ENCODE measurements at regions not wholly inside any gene's neighbourhood (a gene's known extent, or its start where the extent isn't known, plus 50 kb on each side); places are given as distances from the start of the nearest gene placed in this dataset.

GRCh38 chr10:64079341-64079740 is 558.1 kb downstream of the REEP3 start:
- DNase-seq: no peak

DNA sequence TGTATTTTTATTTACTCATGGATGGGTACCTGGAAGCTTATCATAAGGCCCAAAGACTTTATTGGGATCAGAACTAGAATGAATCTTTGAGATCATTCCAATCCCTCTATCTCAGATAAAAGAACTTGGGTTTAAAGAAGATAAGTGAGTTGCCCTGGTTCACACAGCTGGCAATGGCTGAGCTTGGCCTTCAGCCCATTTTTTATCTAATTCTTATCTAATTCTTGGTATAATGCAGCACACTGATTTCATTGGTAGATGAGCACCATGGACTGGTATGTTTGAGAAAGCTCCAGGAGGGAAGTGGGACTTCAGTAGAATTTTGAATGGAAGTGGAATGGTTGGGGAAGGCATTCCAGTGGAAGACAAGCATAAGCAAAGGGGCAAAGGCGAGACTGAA is 558.9 kb downstream of the REEP3 start:
- no peak for DNase-seq

- DNase-seq: no peak
Measured at GRCh38 chr10:64081947-64082482, 560.8 kb downstream of the REEP3 start.

DNA sequence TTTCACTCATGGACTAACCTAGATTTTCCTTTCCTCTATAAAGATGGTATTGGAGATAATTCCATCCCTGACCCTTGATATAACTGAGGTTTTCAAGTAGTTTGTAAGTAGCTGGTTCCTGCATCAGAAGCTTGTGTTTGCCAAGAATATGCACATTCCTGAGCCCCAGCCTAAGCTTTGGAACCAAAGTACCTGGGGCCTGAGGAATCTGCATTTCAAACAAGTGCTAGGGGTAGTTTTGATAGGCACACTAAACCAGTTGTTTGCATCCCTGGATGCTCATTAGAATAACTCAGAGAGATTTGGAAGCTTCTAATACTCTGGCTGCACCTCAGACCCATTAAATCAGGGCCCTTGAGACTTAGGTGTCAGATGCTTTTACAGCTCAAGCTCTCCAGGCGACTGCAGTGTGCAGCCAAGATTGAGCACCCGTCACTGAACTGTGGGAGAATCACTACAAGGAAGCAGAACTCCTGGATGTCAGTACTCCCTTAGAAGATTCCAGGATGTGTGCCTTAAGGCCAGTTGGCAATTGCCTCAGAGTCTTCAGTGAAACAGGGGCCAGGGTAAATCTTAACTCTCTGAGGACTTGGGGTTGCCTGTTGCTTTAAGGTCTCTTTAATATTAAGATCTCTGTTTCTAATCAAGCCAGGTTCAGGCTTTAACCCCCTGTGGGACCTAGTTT is 565.0 kb downstream of the REEP3 start:
- DNase-seq: no peak

DNA sequence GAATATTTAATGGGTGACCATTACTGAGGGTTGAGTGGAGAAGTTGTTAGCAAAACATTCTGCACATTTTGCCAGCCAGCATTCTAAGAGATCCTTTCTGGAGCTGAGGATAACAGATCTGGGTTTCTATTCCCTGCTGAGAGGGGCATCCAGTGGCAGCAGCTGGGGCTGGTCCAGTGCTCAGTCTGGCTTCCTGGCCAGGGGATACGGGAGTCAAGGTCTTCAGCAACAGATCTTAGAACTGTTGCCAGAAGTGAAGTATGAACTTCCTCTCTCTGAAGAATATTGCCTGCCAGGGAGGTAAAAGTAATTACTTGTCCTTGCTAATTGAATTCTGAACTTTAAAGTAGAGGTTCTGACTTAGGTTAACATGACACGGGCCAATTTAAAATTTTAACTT is 568.4 kb downstream of the REEP3 start:
- DNase-seq: no peak

DNA sequence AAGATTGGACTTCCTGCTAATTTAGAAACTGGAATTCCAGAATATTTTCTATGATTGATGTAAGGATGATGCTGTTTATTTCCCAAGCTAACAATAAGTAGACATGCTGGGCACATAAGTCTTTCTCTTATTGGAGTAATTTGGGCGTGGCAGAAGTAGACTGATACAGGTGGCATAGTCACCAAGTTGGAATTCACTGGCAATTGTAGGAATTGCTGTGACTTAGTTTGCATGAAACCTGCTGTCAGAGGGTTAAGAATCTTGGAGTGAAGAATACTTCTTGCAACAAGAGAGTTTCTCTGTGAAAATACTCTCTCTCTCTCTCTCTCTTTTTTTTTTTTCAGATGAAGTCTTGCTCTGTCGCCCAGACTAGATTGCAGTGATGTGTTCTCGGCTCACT is 569.7 kb downstream of the REEP3 start:
- DNase-seq: no peak

- DNase-seq: peak in 1 of 2 donors; percentile 12
Measured at GRCh38 chr10:64091897-64092296, 570.7 kb downstream of the REEP3 start.

GRCh38 chr10:64093304-64093703 is 572.1 kb downstream of the REEP3 start:
- DNase-seq: no peak

DNA sequence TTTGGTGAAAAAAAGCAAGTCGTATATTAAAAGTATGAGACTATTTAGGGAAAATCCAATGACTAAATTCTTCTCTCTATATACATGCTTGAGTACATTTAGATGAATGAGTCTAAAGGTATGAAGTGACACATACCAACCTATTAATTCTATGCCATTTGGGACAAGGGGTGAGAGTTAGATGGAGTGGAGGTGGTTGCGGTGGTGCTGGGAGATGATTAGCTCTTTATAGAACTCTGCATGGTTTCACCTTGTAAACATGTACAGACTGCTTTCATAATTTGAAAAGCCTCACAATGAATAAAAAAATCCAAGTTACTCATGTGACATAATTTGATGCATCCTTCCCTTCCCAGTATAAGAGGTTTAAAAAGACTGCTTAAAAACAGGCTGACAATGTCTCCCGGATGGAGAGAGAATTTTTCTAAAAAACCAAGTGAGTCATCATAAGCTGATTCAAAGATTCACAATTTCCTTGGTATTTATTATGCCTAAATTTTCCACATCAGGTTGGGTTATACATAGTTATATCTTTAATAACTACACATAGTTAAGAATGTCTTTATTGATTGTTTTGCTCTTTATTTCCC is 572.8 kb downstream of the REEP3 start:
- no peak for DNase-seq

DNA sequence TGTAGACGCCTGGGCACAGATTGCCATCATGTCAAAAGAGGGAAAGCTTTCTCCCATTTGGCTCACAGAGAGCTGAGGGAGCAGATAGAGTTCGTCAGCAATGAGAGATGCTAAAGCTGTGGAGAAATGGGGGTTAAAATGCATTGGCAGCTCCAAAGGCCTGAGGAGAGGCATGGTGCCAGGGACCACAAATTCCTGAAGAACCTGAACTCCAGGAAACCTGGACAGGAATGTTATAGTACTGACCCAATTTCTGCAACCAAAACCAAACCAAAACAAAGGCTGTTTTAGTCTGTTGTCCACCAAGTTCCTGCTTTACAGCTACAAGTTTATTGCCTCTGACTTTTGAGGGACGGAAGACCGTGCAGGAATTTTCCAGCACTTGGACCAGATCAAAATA is 575.7 kb downstream of the REEP3 start:
- no peak for DNase-seq

DNA sequence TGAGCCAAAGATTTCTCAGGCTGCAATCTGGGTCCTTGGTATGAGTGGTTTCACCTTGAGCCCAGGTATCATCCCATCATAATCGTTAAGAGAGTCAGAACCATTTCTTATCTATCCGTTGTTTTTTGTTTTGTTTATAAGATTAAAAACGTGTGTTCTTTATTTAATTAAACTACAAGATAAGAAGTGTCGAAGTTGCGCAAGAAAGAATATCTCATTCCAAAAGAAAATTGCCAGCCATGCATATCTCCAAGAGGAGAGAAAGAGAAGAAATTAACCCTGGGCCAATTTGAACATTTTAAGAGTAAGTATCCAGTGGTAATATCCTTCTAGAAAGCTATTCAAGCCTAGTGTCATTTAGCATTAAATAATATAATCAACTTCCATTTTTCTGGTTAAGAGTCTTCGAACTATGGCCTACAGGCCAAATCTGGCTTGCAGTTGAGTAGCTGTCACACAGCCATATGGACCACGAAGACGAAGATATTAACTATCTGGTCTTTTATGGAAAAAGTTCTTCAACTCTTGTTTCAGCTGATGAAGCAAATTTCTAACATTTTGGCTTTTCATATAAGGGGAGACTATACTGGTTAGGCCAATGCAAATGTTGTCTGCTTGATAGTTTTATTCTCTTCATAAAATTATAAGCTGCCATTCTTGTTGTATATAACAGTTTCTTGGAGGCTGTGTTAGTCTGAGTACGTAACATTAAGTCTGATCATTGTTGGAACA is 576.4 kb downstream of the REEP3 start:
- no peak for DNase-seq

- no peak for DNase-seq
Measured at GRCh38 chr10:64098994-64099393, 577.8 kb downstream of the REEP3 start.

DNA sequence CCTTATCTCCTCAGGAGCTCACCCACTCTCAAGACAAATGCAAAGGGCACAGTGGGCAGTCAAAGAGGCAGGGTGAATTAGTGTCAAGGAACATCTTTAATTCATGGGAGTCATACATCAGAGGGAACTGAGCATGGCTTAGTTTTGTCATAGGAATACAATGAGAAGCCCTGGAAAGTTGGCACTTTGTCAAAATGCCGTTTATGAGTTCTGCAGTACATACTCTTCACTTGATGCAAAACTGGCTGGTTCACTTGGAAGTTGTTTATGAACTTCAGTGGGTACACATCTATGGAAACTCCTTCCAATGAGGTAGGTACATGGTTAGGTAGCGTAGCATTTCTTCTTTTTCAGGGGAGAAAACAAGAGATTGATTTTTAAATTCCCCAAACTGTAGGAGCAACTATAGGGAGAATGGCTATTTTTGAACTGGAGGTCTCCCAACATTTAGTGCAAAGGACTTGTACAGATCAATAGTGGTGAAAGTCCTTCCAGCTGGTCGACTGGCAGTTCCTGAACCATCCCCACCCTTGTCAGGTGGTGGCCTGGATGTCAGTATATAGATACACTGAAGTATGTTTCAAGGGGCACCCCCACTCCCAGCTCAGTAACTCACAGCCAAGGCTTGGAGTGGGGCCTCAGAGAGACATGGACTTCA is 580.5 kb downstream of the REEP3 start:
- no peak for DNase-seq

- DNase-seq: no peak
Measured at GRCh38 chr10:64102264-64102633, 581.0 kb downstream of the REEP3 start.

GRCh38 chr10:64102916-64103315 is 581.7 kb downstream of the REEP3 start:
- no peak for DNase-seq

- no peak for DNase-seq
Measured at GRCh38 chr10:64103750-64104470, 582.7 kb downstream of the REEP3 start.

DNA sequence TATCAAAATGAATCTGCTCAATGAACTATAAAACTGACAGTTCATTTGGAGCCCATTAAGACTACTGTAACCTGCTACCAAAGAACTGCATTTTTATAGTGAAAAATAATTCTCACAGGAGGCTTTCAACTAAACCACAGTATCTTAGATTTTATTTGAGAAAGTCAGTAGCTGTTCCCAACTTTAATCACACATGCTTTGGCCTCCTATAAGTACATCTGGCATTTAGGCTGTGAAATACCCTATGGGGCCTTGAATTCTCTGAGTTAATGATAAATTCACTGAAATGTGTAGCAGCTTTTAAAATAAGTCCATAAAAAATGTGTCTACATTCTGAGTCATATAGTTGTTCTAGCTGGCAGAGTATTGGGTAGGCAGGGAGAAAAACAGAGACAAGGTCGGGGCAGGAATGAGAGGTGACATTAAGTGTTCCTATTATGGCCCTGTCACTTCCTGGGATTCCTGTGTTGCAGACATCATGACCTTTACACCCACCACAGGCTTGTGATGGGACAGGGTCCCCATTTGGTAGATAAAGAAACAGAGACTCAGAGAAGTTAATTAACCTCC is 588.8 kb downstream of the REEP3 start:
- no peak for DNase-seq

DNA sequence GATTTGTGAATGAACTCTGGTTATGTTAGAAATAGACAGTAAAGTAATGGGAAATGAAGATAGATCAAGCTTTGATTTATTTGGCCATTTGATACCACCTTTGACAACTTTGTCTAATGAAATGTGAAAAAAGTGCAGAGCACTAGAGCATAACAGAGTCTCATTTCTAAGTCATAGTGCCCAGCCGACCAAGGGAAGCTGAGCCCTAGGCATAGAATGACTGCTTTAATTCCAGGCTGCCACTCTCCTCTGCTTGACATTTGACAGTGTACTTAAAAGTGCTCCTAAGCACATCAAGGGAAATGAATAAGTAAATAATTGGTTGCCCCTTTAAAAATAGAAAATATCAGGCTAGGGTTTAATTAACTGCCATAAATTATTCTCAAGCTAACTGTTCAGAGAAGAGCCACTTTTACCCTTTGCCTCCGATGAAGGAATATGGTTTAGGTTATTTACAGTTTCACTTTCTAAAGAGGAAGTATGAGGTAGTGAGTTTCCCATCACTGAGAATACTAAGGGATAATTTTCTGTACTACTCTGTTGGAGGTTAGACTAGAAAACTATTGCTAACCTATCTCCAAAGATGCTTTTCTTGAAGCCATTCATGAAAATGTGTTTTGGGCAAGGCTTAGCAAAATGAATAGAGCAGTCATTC is 591.6 kb downstream of the REEP3 start:
- DNase-seq: no peak

DNA sequence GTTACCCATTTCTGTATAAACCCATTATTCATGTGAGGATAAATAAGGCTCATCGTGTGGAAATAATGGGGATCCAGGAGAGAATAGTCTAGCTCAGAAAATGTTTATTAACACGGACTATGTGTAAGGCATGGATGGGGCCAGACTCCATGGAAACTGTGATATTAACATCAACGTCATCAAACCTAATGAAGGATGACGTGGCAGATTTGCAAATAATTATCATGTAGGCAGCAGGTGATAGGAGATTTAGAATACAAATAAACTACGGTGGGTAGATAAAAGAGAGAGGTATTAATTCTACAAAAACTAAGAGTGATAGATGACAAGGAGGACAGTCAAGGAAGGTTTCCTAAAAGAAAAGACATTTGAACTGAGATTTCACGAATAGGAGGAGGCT is 592.2 kb downstream of the REEP3 start:
- DNase-seq: no peak

- DNase-seq: no peak
Measured at GRCh38 chr10:64113792-64114191, 592.6 kb downstream of the REEP3 start.

- no peak for DNase-seq
Measured at GRCh38 chr10:64115471-64115870, 594.3 kb downstream of the REEP3 start.

All from right lung (tissue), 2 donors.